HG02763 (cell line): ENCODE measurements at regions not wholly inside any gene's neighbourhood (a gene's known extent, or its start where the extent isn't known, plus 50 kb on each side); places are given as distances from the start of the nearest gene placed in this dataset.

Experiments used
- ATAC-seq: cut with Tn5 transposase; IDR thresholded peaks from one replicate; pipeline ENCODE4 v1.9.1; 2021; ENCODE audit warnings: mild to moderate bottlenecking, moderate library complexity; ENCODE audit not compliant: unreplicated experiment

DNA sequence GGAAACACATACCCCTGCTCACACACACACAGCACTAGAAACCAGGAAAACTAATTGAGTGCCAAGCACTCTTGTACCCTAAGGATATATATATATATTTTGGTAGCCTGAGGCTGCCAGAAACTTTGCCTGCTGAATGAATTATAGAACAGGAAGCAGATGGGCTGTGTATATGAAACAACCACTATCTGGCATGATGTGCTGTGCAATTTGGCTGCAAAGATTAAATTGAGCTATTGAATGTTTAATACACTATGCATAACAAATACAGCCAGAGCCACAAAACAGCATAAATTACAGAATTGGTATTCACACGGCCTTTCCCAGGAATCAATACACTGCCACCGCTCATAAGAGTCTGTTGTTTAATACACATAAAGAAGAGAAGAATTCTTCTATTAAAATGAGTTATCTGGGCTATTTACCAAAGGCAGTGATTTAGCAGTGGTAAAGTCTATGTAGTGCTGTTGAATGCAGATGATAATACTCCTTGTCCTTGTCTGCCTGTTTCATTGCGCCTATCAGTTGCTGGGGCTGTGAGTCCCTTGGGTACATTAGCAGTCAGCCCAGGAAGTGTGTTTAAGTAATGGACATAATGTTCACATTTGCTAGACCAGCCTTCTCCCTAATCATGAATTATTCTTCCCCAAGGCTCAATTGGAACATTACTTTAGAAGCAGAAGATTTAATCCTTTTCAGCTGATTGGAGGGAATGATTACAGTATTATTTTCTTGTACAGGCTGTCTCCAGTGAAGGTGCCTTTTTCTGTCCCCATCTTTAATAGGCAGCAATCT, 294.3 kb downstream of the TLE1 start:
- no peak for ATAC-seq

GRCh38 chr9:81393985-81394811, 295.1 kb downstream of the TLE1 start:
- ATAC-seq = no peak

- no peak for ATAC-seq
These were observed 297.9 kb downstream of the TLE1 start for GRCh38 chr9:81391457-81391825.

GRCh38 chr9:81390792-81391456, 298.4 kb downstream of the TLE1 start:
- ATAC-seq = no peak

DNA sequence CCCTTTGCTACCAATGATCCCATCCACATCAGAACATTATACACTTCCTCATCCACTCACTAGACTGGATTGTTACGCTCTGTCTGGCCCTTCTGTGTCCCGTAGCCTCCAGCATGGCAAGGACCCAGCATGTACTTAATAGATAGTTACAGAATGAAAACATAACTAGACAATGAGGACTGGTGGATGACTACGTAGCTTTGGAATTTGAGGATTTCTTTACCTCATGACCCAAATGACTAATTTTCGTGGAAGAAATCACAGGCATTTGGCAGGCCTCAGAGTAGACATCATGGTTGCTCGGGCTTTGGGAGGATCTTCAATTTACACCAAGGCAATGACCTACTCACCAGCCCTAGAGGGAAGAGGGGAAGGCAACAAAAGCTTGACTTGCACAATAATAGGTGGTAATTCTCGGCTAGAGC, 299.8 kb downstream of the TLE1 start:
- no peak for ATAC-seq

DNA sequence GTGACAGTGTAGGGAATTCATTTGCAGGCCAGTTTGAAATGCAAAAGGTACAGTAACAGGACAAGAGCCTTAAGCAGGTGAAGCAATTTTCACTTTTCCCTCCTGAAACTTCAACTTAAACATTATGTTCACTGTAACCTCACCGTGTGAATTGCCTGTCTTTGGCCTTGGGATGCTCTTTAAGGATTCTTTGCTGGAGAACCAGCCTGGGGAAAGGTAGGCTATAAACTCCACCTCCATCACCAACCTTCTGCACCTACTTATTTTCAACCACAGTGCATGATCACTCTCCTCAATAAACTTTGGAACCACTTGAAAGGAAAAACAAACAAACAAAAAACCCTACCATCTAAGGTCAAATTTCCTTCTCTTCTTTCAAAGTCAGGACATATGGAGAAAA, 300.5 kb downstream of the TLE1 start:
- ATAC-seq = no peak

GRCh38 chr9:81387360-81388106, 301.8 kb downstream of the TLE1 start:
- no peak for ATAC-seq

GRCh38 chr9:81384911-81385310, 304.4 kb downstream of the TLE1 start:
- no peak for ATAC-seq

DNA sequence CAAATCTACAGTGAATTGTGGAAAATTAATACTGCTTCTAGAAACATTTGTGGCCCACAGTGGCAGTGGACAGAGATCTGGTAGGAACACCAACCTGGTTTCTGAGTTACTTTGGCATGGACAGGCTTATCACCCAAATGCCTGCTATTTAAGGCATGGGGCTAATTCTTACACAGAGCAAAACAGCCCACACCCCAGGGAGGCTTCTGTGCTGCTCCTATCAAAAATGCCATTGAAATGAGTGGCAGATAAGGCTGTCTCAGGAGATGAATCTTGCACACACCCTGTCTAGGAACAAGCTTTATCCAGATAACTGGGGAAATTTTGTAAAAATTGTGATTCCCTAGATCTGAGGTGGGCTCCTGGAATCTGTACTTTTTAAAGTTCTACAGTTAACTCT, 307.1 kb downstream of the TLE1 start:
- ATAC-seq = no peak

DNA sequence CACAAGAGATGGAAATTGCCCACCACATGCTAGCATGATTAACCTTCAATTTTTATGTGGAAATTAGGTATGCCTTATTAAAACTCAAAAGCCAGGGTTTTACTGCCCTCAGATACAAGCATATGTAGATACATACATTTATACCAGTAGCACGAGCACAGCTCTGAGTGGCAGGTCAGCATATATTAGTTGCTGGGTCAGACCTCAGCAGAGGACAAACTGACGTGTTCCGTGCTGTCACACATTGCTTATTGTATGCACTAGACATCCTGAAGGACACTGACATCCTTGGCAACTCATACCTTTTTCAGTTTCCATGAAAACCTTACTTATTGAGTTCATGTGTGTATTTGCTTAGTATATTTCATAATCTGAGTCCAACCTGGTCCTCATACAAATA, 307.7 kb downstream of the TLE1 start:
- ATAC-seq = no peak

GRCh38 chr9:81380504-81381359, 308.6 kb downstream of the TLE1 start:
- ATAC-seq = no peak

DNA sequence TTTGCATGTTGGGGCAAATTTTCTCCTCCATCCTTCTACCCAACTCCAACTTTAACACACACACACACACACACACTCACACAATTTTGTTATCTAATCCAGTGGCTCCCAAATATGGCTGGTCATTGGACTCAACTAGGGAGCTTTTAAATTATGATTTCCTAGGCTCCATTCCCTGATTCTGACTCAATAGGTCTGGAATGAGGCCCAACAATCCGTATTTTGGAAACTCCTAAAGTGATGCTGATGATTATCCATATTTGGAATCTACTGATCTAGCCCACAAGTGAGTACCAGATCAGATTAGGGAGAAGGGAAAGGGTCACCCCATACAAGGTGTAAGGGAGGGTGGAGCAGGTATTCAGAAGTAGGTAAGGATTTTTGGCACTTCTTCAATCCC, 309.7 kb downstream of the TLE1 start:
- no peak for ATAC-seq

GRCh38 chr9:81377921-81378320, 311.4 kb downstream of the TLE1 start:
- ATAC-seq = no peak

GRCh38 chr9:81377320-81377719, 312.0 kb downstream of the TLE1 start:
- no peak for ATAC-seq

GRCh38 chr9:81375187-81376100, 313.9 kb downstream of the TLE1 start:
- ATAC-seq = no peak

GRCh38 chr9:81374459-81375186, 314.7 kb downstream of the TLE1 start:
- no peak for ATAC-seq

GRCh38 chr9:81373294-81373693, 316.1 kb downstream of the TLE1 start:
- no peak for ATAC-seq

DNA sequence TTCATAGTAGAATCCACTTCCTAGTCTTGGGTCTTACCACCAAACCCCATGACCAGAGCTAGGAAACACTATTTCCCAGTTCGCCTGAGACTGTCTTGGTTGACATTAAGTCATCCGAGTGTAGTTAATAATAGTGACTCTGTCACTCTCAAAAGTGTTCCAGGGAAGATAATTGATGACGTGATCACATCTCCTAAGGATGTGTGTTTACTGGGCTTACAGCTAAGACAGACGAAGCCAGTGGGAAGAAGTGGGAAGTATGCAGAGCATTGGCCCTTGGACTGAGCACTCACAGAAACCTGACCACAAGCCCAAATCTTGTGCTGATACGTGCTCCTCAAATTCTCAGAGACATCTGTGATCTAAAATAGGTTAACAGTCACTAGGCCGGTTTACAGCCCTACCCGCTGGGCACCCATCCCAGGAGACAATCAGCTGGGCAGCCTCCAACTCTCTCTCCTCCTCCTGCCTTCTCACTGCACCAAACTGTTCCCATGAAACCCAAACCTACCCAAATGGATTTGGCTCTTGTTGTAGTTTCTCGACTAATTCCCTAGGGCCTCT, 316.6 kb downstream of the TLE1 start:
- ATAC-seq = no peak
